ENCODE measurements at regions not wholly inside any gene's neighbourhood (a gene's known extent, or its start where the extent isn't known, plus 50 kb on each side); places are given as distances from the start of the nearest gene placed in this dataset.

GRCh38 chr5:164412531-164412930, 907.1 kb downstream of the MAT2B start:
- DNase-seq (ENCODE audit: low read depth, low spot score) (no peak), ATAC-seq (no peak), FAIRE-seq (no peak)
- 0% methylated on average over 1 of the region's 1 CpG for WGBS (ENCODE audit: insufficient coverage, insufficient replicate concordance, low lambda C conversion rate, missing lambda C conversion rate)
- BruUV-seq (replicated peaks), result no TSS peak
- intact Hi-C loops (cut with micrococcal nuclease; ENCODE audit: unreplicated experiment), result no loop called here
- no peaks in the 10 kb centered on the region for H4K20me1 ChIP-seq (ENCODE audit: control insufficient read depth, insufficient read depth)
- H3K36me3 ChIP-seq (ENCODE audit: control insufficient read depth in 2 of 2, insufficient read depth in 2 of 2, low read length in 1 of 2), result no peaks in the 10 kb centered on the region
- RAD21 ChIA-PET (ENCODE audit: unreplicated experiment), result interaction anchor here (0.6 to 1.4 kb wide), 4 partner anchors 76 to 581 kb away, joined by 3 read pairs; no protein-coding TSS in a partner anchor
- H3K9ac ChIP-seq (ENCODE audit: control insufficient read depth, insufficient read depth, low read length), result no peak overlapping the region
- CTCF ChIA-PET, result interaction anchor here (1.6 kb wide), 1 partner anchor 35 kb away, joined by 3 read pairs; no protein-coding TSS in a partner anchor
- POLR2A ChIA-PET, result interaction anchor here (0.5 kb wide), 1 partner anchor 120 kb away, joined by 3 read pairs; no protein-coding TSS in a partner anchor
- TF ChIP-seq POU2F2 (IDR thresholded peaks at IDR 0.05; ENCODE audit: borderline replicate concordance, low read depth, low read length) (no peak), SPI1 (IDR thresholded peaks at IDR 0.05; ENCODE audit: borderline replicate concordance, insufficient read depth, low read depth, low read length) (no peak), ZNF207 (IDR thresholded peaks at IDR 0.05; ENCODE audit: borderline replicate concordance) (no peak), ETV6 (conservative IDR thresholded peaks at IDR 0.05 in 1 of 2, IDR thresholded peaks at IDR 0.05 in 1 of 2; ENCODE audit: borderline replicate concordance in 1 of 2, low read depth in 1 of 2) (no peak), USF2 (IDR thresholded peaks at IDR 0.05; ENCODE audit: borderline replicate concordance, low read depth, low read length) (no peak), NRF1 (conservative IDR thresholded peaks at IDR 0.05; ENCODE audit: low read depth, low read length) (no peak), FOXM1 (IDR thresholded peaks at IDR 0.05; ENCODE audit: low read depth, low read length) (no peak), ZBTB33 (IDR thresholded peaks at IDR 0.05) (no peak), IRF4 (IDR thresholded peaks at IDR 0.05; ENCODE audit: low read depth, low read length) (no peak), CREB1 (IDR thresholded peaks at IDR 0.05; ENCODE audit: low read depth) (no peak), KDM1A (IDR thresholded peaks at IDR 0.05; ENCODE audit: borderline replicate concordance) (no peak), BCL11A (IDR thresholded peaks at IDR 0.05; ENCODE audit: low read depth, low read length) (no peak), MTA3 (IDR thresholded peaks at IDR 0.05; ENCODE audit: borderline replicate concordance, low read length) (no peak), SREBF1 (IDR thresholded peaks at IDR 0.05; ENCODE audit: low read length) (no peak), DPF2 (IDR thresholded peaks at IDR 0.05) (no peak), MYB (IDR thresholded peaks at IDR 0.05; ENCODE audit: borderline replicate concordance, low read depth, low read length) (no peak), CHD2 (IDR thresholded peaks at IDR 0.05; ENCODE audit: borderline replicate concordance, low read depth, low read length) (no peak)
- SMC1A ChIA-PET (ENCODE audit: uncharacterized antibody, unreplicated experiment), result interaction anchor here (1.0 to 2.9 kb wide), 3 partner anchors 9 to 29 kb away, joined by 3 to 8 read pairs (median 6); no protein-coding TSS in a partner anchor
- no peak overlapping the region for H3K4me2 ChIP-seq (ENCODE audit: control insufficient read depth, insufficient read depth)
- H3K9me3 ChIP-seq (replicated peaks; ENCODE audit: control insufficient read depth, insufficient read depth, low read length), result no peaks in the 10 kb centered on the region
- in situ Hi-C loops (cut with MboI), result no loop called here
- no peaks in the 10 kb centered on the region for H3K79me2 ChIP-seq (ENCODE audit: control insufficient read depth, insufficient read depth, low read length)
- H3K27ac ChIP-seq (ENCODE audit: control insufficient read depth, insufficient read depth), result no peak overlapping the region
- no peak overlapping the region for H3K4me3 ChIP-seq
- H3K27me3 ChIP-seq (replicated peaks in 1 of 2; ENCODE audit: control insufficient read depth in 2 of 2, insufficient read depth in 2 of 2, low read length in 1 of 2), result no peaks in the 10 kb centered on the region
- H3K4me1 ChIP-seq (ENCODE audit: control insufficient read depth, insufficient read depth, low read length), result no peaks in the 10 kb centered on the region
- no peak overlapping the region for H2AFZ ChIP-seq (ENCODE audit: control insufficient read depth, low read depth, low read length)

Measured in GM12878 (cell line).